K562 (cell line): ENCODE measurements at regions not wholly inside any gene's neighbourhood (a gene's known extent, or its start where the extent isn't known, plus 50 kb on each side); places are given as distances from the start of the nearest gene placed in this dataset.

Experiments
- CAMTA2 ChIP-seq: fragments of 250-450 bp; sonication (Bioruptor Pico); conservative IDR thresholded peaks from 2 replicates; pipeline ENCODE4 v1.5.1; 2022
- CHD1 ChIP-seq: fragments of 200-600 bp; sonication (generic); IDR thresholded peaks from one replicate; pipeline ENCODE4 v1.6.1; 2012; ENCODE audit warnings: mild to moderate bottlenecking, moderate library complexity, low read length, inconsistent platforms
- CTCF ChIP-seq, 3 experiments: IDR thresholded peaks in 2 of 3; conservative IDR thresholded peaks in 1 of 3; 2 replicates each; pipeline ENCODE4 v1.5.1; 2011 to 2012; ENCODE audit warnings: low read length in 3 of 3, mild to moderate bottlenecking in 3 of 3, control low read depth in 2 of 3, improper control_type of control experiment in 1 of 3, inconsistent platforms in 1 of 3, low read depth in 1 of 3, mixed read lengths in 1 of 3, moderate library complexity in 1 of 3; ENCODE audit not compliant: insufficient read depth in 2 of 3
- MECOM ChIP-seq: fragments of 250-450 bp; sonication (Bioruptor Pico); IDR thresholded peaks from 2 replicates; pipeline ENCODE4 v1.8.0; 2022; ENCODE audit warnings: inconsistent platforms
- NRF1 ChIP-seq, 2 experiments: fragments of 450-650 bp; IDR thresholded peaks in 1 of 2; conservative IDR thresholded peaks in 1 of 2; 2 replicates each; pipeline ENCODE4 v1.6.1; 2014; ENCODE audit warnings: mild to moderate bottlenecking in 2 of 2
- POLR2A ChIP-seq: fragments of 450-650 bp; conservative IDR thresholded peaks from 2 replicates; pipeline ENCODE4 v1.6.1; 2016
- SMAD3 ChIP-seq: fragments of 450-650 bp; formaldehyde crosslinking; conservative IDR thresholded peaks from 2 replicates; pipeline ENCODE4 v1.4.0; 2020; ENCODE audit warnings: mild to moderate bottlenecking
- SMC3 ChIP-seq: conservative IDR thresholded peaks from 2 replicates; pipeline ENCODE4 v1.6.1; 2011; ENCODE audit warnings: low read depth, low read length, improper control_type of control experiment; ENCODE audit not compliant: insufficient read depth
- TEAD4 ChIP-seq, 2 experiments: sonication (generic) in 1 of 2; formaldehyde crosslinking in 1 of 2; IDR thresholded peaks; 2 replicates each; pipeline versions ENCODE4 v1.6.1 to v1.8.0; 2012 to 2022; ENCODE audit warnings: borderline replicate concordance in 1 of 2, inconsistent platforms in 1 of 2, low read length in 1 of 2, mild to moderate bottlenecking in 1 of 2, missing genetic modification reagents in 1 of 2
- ZFP36 ChIP-seq: fragments of 150-350 bp; IDR thresholded peaks from 2 replicates; pipeline ENCODE4 v1.6.1; 2018; ENCODE audit warnings: low read length, low read depth; ENCODE audit not compliant: partially characterized antibody
- ZKSCAN8 ChIP-seq: fragments of 200-800 bp; sonication (Bioruptor generic); IDR thresholded peaks from 2 replicates; pipeline ENCODE4 v1.6.1; 2016; ENCODE audit warnings: missing genetic modification characterization, missing compliant biosample characterization
- ZNF133 ChIP-seq: fragments of 250-450 bp; sonication (Bioruptor Pico); IDR thresholded peaks from 2 replicates; pipeline ENCODE4 v1.4.0; 2020; ENCODE audit warnings: mild to moderate bottlenecking

DNA sequence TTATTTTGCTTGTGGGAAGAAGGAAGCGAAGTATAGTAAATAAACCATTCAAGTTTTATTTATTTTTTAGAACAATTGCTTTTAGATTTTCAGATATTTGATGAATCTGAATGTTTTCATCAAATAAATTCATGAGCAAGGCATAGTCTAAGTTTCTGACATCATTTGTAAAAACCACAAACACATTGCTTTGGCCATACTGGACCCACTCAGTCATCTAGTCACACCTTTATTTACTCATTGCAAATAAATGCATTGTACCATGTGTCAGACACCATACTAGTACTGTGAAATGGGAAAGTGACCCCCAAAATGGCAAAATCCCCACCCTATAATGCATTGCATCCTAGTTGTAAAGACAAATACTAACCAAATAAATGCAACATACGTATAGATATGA is 449.1 kb upstream of the SMIM31 start:
- TF ChIP-seq CAMTA2 (no peak), SMAD3 (CRISPR knock-in tag) (no peak), CHD1 (no peak), SMC3 (no peak), ZKSCAN8 (CRISPR knock-in tag) (no peak), NRF1 (conservative IDR thresholded peaks at IDR 0.05 in 1 of 2, IDR thresholded peaks at IDR 0.05 in 1 of 2) (no peak), ZFP36 (no peak), TEAD4 (IDR thresholded peaks at IDR 0.05; ENCODE audit: low read length) (no peak), TEAD4 (CRISPR knock-in tag; IDR thresholded peaks at IDR 0.05; ENCODE audit: borderline replicate concordance) (no peak), CTCF (IDR thresholded peaks at IDR 0.05 in 2 of 3, conservative IDR thresholded peaks at IDR 0.05 in 1 of 3; ENCODE audit: insufficient read depth in 2 of 3, low read depth in 1 of 3, low read length in 3 of 3) (no peak), ZNF133 (CRISPR knock-in tag) (no peak), POLR2A (no peak), MECOM (CRISPR knock-in tag) (no peak)
